ENCODE measurements at regions not wholly inside any gene's neighbourhood (a gene's known extent, or its start where the extent isn't known, plus 50 kb on each side); places are given as distances from the start of the nearest gene placed in this dataset.

GRCh38 chr4:114257501-114257900 is 278.1 kb upstream of the ARSJ start:
- no peak for TF ChIP-seq CTCF (IDR thresholded peaks at IDR 0.05)
- TF ChIP-seq EZH2 (IDR thresholded peaks at IDR 0.05), result no peak
- no peak for TF ChIP-seq EZH2phosphoT487 (IDR thresholded peaks at IDR 0.05)
